MCF 10A (cell line): ENCODE measurements at regions not wholly inside any gene's neighbourhood (a gene's known extent, or its start where the extent isn't known, plus 50 kb on each side); places are given as distances from the start of the nearest gene placed in this dataset.

Source experiments
- BruUV-seq: library from RNA; stranded (reverse); fragments of 400-500 nt; replicated peaks from 2 replicates; lab custom pipeline; 2021; lab: Mats Ljungman, UMichigan
- CTCF ChIA-PET: fragments of 300-600 bp; sonication (Branson Sonifier 250); formaldehyde crosslinking; extraction: SDS; loops from one replicate; lab custom pipeline; 2021; ENCODE audit warnings: antibody characterized with exemption, inconsistent platforms; lab: Yijun Ruan, JAX
- POLR2A ChIA-PET: fragments of 300-600, 350-650 bp; sonication (Branson Sonifier 250); formaldehyde crosslinking; extraction: SDS; loops from one replicate; lab custom pipeline; 2020; ENCODE audit warnings: antibody characterized with exemption, inconsistent platforms; lab: Yijun Ruan, JAX
- DNase-seq: peaks from one replicate; pipeline ENCODE4 v3.0.0-alpha.2; 2018; ENCODE audit not compliant: unreplicated experiment
- H3K27ac Mint-ChIP-seq: one replicate; pipeline ENCODE4 v1.8.0; 2022; ENCODE audit warnings: mild to moderate bottlenecking, low read depth, mixed read lengths; ENCODE audit not compliant: unreplicated experiment
- H3K27me3 Mint-ChIP-seq: one replicate; pipeline ENCODE4 v1.8.0; 2022; ENCODE audit warnings: mixed read lengths; ENCODE audit not compliant: insufficient read depth, unreplicated experiment
- H3K36me3 Mint-ChIP-seq: one replicate; pipeline ENCODE4 v1.8.0; 2022; ENCODE audit warnings: mild to moderate bottlenecking, moderate library complexity, mixed read lengths; ENCODE audit not compliant: insufficient read depth, unreplicated experiment
- H3K4me1 Mint-ChIP-seq: one replicate; pipeline ENCODE4 v1.8.0; 2022; ENCODE audit warnings: mixed read lengths; ENCODE audit not compliant: insufficient read depth, unreplicated experiment
- H3K4me3 Mint-ChIP-seq: one replicate; pipeline ENCODE4 v1.8.0; 2022; ENCODE audit warnings: mild to moderate bottlenecking, moderate library complexity, mixed read lengths; ENCODE audit not compliant: unreplicated experiment
- H3K9me3 Mint-ChIP-seq: one replicate; pipeline ENCODE4 v1.8.0; 2022; ENCODE audit warnings: mixed read lengths; ENCODE audit not compliant: unreplicated experiment
- CTCF ChIP-seq: fragments of 200-600 bp; IDR thresholded peaks from one replicate; pipeline ENCODE4 v1.8.0; 2022; ENCODE audit warnings: antibody characterized with exemption, mild to moderate bottlenecking; ENCODE audit not compliant: unreplicated experiment
- intact Hi-C: fragments of 100-400 bp; cut with micrococcal nuclease; formaldehyde crosslinking; loops from 2 replicates; pipeline ENCODE4 v1.14.1; 2022

GRCh38 chr2:237217995-237218616 lies 132.4 kb downstream of the COPS8 start:
- no TSS peak for BruUV-seq
- TF ChIP-seq CTCF, result no peak

GRCh38 chr2:237218756-237219155 lies 133.1 kb downstream of the COPS8 start:
- Mint-ChIP-seq H3K9me3 (no peaks in the 10 kb centered on the region), H3K36me3 (no peaks in the 10 kb centered on the region), H3K4me1 (peaks cover 11% of the 10 kb centered on the region), H3K27ac (no peak overlapping the region), H3K27me3 (no peaks in the 10 kb centered on the region), H3K4me3 (no peak overlapping the region)
- ChIA-PET POLR2A (no interaction called here), CTCF (no interaction called here)
- intact Hi-C loops, result no loop called here
- no peak for TF ChIP-seq CTCF
- no peak for DNase-seq
- BruUV-seq, result no TSS peak

More at GRCh38 chr2:237217995-237218616, 132.4 kb downstream of the COPS8 start:
- no peak overlapping the region for H3K4me3 Mint-ChIP-seq
- no peaks in the 10 kb centered on the region for H3K27me3 Mint-ChIP-seq
- POLR2A ChIA-PET, result no interaction called here
- H3K36me3 Mint-ChIP-seq, result no peaks in the 10 kb centered on the region
- no peak overlapping the region for H3K27ac Mint-ChIP-seq
- CTCF ChIA-PET, result no interaction called here
- no peaks in the 10 kb centered on the region for H3K9me3 Mint-ChIP-seq
- intact Hi-C loops, result no loop called here
- no peak for DNase-seq
- peaks cover 4% of the 10 kb centered on the region for H3K4me1 Mint-ChIP-seq

GRCh38 chr2:237219826-237220225 lies 134.1 kb downstream of the COPS8 start:
- no TSS peak for BruUV-seq
- CTCF ChIA-PET, result no interaction called here
- no peak for DNase-seq
- Mint-ChIP-seq H3K4me1 (peaks cover 17% of the 10 kb centered on the region), H3K36me3 (no peaks in the 10 kb centered on the region), H3K4me3 (no peak overlapping the region), H3K27ac (no peak overlapping the region), H3K27me3 (no peaks in the 10 kb centered on the region), H3K9me3 (no peaks in the 10 kb centered on the region)
- POLR2A ChIA-PET, result no interaction called here
- TF ChIP-seq CTCF, result no peak
- intact Hi-C loops, result no loop called here

- ChIA-PET POLR2A (interaction anchor here (0.7 kb wide), 1 partner anchor 707 kb away, joined by 3 read pairs; no protein-coding TSS in a partner anchor), CTCF (interaction anchor here (0.7 kb wide), 1 partner anchor 130 kb away, joined by 4 read pairs; no protein-coding TSS in a partner anchor)
- H3K27me3 Mint-ChIP-seq, result no peaks in the 10 kb centered on the region
- no peak for TF ChIP-seq CTCF
- H3K27ac Mint-ChIP-seq, result no peak overlapping the region
- H3K4me1 Mint-ChIP-seq, result peaks cover 17% of the 10 kb centered on the region
- H3K4me3 Mint-ChIP-seq, result no peak overlapping the region
- intact Hi-C loops, result no loop called here
- DNase-seq, result no peak
- BruUV-seq, result no TSS peak
- H3K36me3 Mint-ChIP-seq, result no peaks in the 10 kb centered on the region
- no peaks in the 10 kb centered on the region for H3K9me3 Mint-ChIP-seq
These were observed 135.8 kb downstream of the COPS8 start for GRCh38 chr2:237221443-237221842.
